ENCODE measurements at regions not wholly inside any gene's neighbourhood (a gene's known extent, or its start where the extent isn't known, plus 50 kb on each side); places are given as distances from the start of the nearest gene placed in this dataset.

DNA sequence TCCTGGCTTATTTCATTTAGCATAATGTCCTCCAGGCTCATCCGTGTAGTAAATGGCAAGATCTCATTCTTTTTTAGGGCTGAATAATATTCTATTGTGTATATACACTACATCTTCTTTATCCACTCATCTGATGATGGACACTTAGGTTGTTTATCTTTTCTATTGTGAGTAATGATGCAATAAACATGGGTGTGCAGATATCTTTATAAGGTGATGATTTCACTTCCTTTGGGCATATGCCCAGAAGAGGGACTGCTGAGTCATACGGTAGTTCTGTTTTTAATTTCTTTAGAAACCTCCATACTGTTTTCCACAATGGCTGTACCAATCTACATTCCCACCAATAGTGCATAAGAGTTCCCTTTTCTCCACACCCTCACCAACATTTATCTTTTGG is 317.6 kb upstream of the CNKSR2 start:
- DNase-seq (ENCODE audit: low spot score), result no peak

DNA sequence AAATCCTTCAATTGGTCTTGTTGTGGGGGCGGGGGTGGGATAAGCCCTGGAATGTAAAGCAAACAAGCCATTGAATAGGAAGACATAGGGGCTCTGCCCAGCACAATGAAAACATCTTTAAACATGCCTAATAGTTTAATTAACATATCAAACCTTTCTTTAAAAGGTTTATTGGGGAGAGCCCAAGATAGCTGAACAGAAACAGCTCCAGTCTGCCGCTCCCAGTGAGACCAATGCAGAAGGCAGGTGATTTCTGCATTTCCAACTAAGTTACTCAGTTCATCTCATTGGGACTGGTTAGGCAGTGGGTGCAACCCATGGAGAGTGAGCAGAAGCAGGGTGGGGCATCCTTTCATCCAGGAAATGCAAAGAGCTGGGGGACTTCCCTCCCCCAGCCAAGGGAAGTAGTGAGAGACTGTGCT is 327.2 kb upstream of the CNKSR2 start:
- DNase-seq (ENCODE audit: low spot score), result no peak

- peak; percentile 40 for DNase-seq (ENCODE audit: low spot score)
These were observed 359.9 kb upstream of the CNKSR2 start for GRCh38 chrX:21014326-21014725.

GRCh38 chrX:21004835-21005234 is 369.4 kb upstream of the CNKSR2 start:
- no peak for DNase-seq (ENCODE audit: low spot score)

DNA sequence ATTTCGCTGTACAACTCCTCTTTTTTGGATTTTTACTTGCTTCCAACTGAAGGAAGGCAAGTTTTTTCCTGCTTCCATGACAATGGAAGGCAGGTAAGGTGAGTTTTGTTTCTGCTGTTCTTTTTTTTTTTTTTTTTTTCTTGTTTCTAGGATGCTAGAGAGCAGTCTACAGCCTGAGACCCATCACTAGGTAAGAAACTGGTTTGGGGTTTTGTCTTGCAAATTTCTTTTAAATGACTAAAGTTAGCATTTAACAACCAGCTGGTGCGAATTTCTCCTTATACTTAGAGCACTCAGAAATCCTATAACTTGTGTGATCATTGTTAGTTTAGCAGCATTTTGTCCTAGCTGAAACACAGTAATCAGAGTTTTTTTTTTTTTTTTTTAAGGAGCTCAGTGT is 378.4 kb upstream of the CNKSR2 start:
- DNase-seq (ENCODE audit: low spot score), result no peak

DNA sequence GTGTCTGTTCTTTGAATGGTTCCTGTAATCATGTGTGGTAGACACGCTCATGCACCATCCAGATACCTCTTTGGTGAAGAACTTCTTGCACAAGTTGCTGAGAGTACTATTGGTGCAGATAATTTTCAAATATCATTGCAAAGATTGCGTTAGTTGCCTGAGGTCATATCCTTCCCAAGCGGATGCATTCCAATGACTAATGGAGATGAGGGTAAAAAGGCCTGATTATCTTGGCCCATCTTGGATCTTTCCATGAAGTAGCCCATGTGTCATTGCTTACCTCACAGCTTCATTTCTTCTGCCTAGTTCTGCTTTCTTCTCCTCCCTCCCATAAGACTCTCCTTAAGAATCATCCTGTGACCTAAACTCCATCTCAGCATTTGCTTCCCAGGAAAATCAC is 384.9 kb upstream of the CNKSR2 start:
- no peak for DNase-seq (ENCODE audit: low spot score)

DNA sequence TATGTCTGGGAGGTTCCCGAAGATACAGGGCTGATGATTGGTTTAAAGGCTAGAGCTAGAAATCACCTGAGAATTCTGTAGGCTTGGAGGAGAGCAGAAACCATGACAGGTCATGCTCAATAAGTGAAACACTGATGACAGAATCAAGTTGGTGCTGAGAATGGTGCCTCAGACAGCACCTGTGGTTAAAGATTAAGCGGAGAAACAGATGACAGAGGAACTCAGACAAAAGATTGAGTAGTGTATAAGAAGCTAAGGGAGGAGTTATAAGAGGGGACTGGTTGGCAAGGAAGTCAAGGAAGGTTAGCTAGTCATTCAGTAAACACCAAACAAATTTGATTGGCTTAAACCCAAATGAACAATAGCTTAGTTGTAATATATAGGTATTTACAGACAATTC is 385.4 kb upstream of the CNKSR2 start:
- no peak for DNase-seq (ENCODE audit: low spot score)

- no peak for DNase-seq (ENCODE audit: low spot score)
These were observed 386.1 kb upstream of the CNKSR2 start for GRCh38 chrX:20988118-20988517.

DNA sequence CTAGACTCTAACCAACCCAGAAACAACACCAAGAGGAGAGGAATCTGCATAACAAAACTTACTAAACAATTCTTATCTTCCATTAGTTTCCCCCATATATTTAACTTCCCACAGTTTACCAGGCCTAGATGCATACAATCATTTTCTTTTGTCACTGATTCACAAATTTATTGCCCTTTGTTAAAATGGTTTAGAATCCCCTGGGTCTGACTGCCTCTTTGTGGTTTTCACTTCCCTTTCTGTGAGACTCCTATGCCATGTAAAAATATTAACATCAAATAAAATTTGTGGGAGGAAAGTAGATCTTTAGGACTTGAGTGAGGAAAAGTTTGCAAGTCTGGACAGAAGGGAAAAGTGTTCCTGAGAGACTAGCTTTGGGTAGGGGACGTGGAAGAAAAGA is 393.8 kb upstream of the CNKSR2 start:
- DNase-seq (ENCODE audit: low spot score), result no peak

- no peak for DNase-seq (ENCODE audit: low spot score)
These were observed 399.9 kb upstream of the CNKSR2 start for GRCh38 chrX:20974326-20974725.

DNA sequence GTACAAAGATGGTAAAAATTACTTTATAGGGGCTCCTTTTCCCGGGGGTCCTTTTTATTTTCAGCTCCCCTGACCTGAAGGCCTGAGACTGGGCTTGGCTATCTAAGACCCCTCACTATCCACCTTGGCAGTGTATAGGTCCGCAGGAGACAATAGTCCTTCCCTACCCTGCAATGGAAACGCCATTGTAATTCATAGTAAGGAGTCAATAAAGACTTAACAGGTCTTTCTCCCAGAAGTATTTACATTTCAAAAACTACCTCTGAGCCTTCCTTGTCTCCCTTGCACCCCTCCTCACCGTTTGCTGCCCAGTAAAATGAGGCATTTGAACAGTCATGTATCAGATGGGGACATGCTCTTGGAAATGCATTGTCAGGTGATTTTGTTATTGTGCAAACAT is 401.2 kb upstream of the CNKSR2 start:
- no peak for DNase-seq (ENCODE audit: low spot score)

- DNase-seq (ENCODE audit: low spot score), result no peak
These were observed 403.0 kb upstream of the CNKSR2 start for GRCh38 chrX:20971250-20971649.

GRCh38 chrX:20969565-20969964 is 404.7 kb upstream of the CNKSR2 start:
- no peak for DNase-seq (ENCODE audit: low spot score)

- DNase-seq (ENCODE audit: low spot score), result no peak
These were observed 405.2 kb upstream of the CNKSR2 start for GRCh38 chrX:20968996-20969395.

GRCh38 chrX:20967725-20968124 is 406.5 kb upstream of the CNKSR2 start:
- DNase-seq (ENCODE audit: low spot score), result no peak

DNA sequence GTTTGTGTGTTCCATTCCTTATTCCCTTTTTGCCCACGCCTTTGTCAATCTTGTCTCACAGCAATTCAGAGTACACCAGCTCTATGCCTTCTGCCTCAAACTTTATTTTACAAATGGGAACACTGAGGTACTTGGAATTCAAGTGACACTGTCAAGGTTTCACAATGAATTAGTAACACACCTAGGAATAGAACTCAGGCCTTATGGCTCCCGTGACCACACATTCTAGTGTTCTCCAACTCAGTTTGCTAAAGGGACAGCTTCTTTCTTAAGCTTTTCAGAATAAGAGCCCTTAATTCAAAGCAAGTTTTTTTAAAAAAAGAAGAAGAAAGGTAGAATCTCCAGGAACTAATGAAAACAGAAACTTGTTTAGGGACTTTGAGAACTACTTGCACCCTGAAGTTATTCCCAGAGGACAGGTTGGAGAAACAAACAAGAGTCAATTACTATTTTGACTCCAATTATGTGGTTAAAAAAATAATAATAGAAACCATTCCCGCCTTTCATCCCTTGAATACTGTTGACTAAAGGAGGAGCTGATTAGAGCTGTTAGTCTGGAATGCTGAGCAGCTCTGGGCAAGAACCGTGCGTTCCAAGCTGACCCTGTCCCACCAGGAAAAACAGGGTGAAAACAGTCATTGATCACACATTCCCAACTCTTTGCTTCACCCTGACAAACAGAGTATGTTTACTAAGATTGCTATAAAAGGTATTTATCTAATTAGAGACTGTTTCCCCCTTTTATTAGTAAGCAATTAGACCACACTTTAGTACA is 408.8 kb upstream of the CNKSR2 start:
- DNase-seq (ENCODE audit: low spot score), result no peak

GRCh38 chrX:20954014-20954413 is 420.2 kb upstream of the CNKSR2 start:
- DNase-seq (ENCODE audit: low spot score), result no peak

DNA sequence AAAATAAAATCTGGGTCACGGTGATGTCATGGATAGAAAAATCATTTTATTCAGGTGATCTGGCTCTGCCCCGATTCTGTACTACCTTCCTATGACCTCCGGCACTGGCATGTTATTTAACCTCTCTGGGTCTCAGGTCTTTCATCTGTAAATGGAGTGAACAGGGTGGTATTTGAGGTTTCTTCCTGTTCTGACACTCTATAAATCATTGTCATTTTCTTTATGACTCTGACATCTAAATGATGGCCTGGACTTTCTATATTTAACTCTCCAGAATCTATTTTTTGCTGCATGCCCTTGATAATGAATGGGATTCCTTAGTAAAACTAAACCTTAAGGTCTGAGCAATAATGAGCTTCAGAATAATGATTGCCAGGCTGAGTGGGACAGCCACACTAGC is 422.0 kb upstream of the CNKSR2 start:
- DNase-seq (ENCODE audit: low spot score), result no peak

- DNase-seq (ENCODE audit: low spot score), result no peak
These were observed 423.0 kb upstream of the CNKSR2 start for GRCh38 chrX:20951016-20951810.

GRCh38 chrX:20947411-20947912 is 426.8 kb upstream of the CNKSR2 start:
- DNase-seq (ENCODE audit: low spot score), result no peak

DNA sequence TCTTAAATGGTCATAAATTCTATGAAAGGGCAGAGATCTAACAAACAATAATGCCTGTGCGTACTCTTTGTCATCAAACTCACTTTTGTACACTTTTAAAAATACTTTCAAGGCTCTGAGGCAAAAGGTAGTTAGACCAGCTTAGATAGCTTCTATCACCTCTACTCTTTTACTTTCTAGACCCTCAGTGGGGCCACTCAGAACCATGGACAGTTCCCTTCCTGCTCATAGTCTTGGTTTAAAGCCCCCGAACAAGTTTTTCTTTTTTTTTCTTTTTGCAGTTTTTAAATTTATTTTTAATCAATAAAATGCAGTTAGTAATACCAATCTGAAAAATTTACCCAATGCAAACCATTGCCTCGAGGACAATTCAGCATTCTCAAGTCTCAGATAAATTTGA is 460.5 kb upstream of the CNKSR2 start:
- DNase-seq (ENCODE audit: low spot score), result no peak

GRCh38 chrX:20906571-20906970 is 467.6 kb upstream of the CNKSR2 start:
- DNase-seq (ENCODE audit: low spot score), result no peak

DNA sequence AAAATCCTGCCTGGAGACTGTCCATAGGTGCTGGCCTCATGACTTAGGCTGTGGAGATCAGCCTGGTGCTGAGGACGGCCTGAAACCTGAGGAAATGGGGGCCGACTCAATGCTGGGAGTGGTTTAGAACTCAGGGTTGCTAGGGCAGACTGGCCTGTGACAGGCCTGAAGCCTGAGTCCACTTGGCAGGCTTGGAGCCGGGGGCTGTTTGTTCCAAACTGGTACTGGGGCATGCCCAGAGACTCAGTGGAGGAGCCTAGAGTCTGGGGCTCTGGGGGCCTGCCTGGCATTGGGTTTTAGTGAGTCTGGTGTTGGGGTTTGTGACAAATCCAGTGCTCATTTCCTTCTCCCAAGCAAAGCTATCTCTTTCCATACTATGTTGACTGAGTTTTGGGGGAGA is 489.7 kb upstream of the CNKSR2 start:
- DNase-seq (ENCODE audit: low spot score), result no peak
